SU-DHL-6 (cell line): ENCODE measurements at regions not wholly inside any gene's neighbourhood (a gene's known extent, or its start where the extent isn't known, plus 50 kb on each side); places are given as distances from the start of the nearest gene placed in this dataset.

Experiments used
- H2AFZ ChIP-seq: fragments of 200-600 bp; sonication (generic); 2 replicates; pipeline ENCODE4 v1.6.1; 2014; ENCODE audit warnings: low read depth, mild to moderate bottlenecking, moderate library complexity, mixed read lengths, antibody characterized with exemption, low read length; ENCODE audit not compliant: severe bottlenecking
- H3F3A ChIP-seq: fragments of 200-600 bp; shearing (Covaris generic); 2 replicates; pipeline ENCODE4 v1.6.0; 2016; ENCODE audit warnings: antibody characterized with exemption, mild to moderate bottlenecking; ENCODE audit not compliant: insufficient read depth
- H3K27ac ChIP-seq: fragments of 200-600 bp; sonication (generic); 2 replicates; pipeline ENCODE4 v1.5.1; 2016; ENCODE audit warnings: low read depth, mild to moderate bottlenecking, low read length, moderate library complexity, mixed read lengths
- H3K27me3 ChIP-seq: fragments of 200-600 bp; sonication (generic), shearing (Covaris generic); 2 replicates; pipeline ENCODE4 v1.6.0; 2014; ENCODE audit warnings: mild to moderate bottlenecking, low read length
- H3K36me3 ChIP-seq: fragments of 200-600 bp; sonication (generic); 2 replicates; pipeline ENCODE4 v1.6.1; 2014; ENCODE audit warnings: mild to moderate bottlenecking, low read length, mixed read lengths
- H3K4me2 ChIP-seq: fragments of 300-600, 200-600 bp; shearing (Covaris generic), sonication (generic); 2 replicates; pipeline ENCODE4 v1.6.0; 2014; ENCODE audit warnings: low read length, low read depth, mild to moderate bottlenecking; ENCODE audit not compliant: poor library complexity, severe bottlenecking
- H3K4me3 ChIP-seq: fragments of 200-600 bp; sonication (generic); 2 replicates; pipeline ENCODE4 v1.5.1; 2014; ENCODE audit warnings: antibody characterized with exemption, low read length, mild to moderate bottlenecking, mixed read lengths; ENCODE audit not compliant: insufficient read depth, poor library complexity, severe bottlenecking
- H3K79me2 ChIP-seq: fragments of 200-600 bp; sonication (generic); 2 replicates; pipeline ENCODE4 v1.6.1; 2014; ENCODE audit warnings: mild to moderate bottlenecking, low read length, moderate library complexity; ENCODE audit not compliant: insufficient read depth
- H3K9ac ChIP-seq: fragments of 200-600 bp; sonication (generic); 2 replicates; pipeline ENCODE4 v1.7.0; 2014; ENCODE audit warnings: mild to moderate bottlenecking, low read length
- H3K9me2 ChIP-seq: fragments of 200-600 bp; sonication (generic); replicated peaks from 2 replicates; pipeline ENCODE4 v1.6.1; 2014; ENCODE audit warnings: low read length; ENCODE audit not compliant: insufficient read depth
- H3K9me3 ChIP-seq: fragments of 200-600 bp; sonication (generic); 2 replicates; pipeline ENCODE4 v1.6.1; 2014; ENCODE audit warnings: low read length, mixed read lengths; ENCODE audit not compliant: insufficient read depth
- H4K20me1 ChIP-seq: fragments of 200-600 bp; sonication (generic); 2 replicates; pipeline ENCODE4 v1.6.1; 2014; ENCODE audit warnings: low read depth, mild to moderate bottlenecking, antibody characterized with exemption, low read length, moderate library complexity, mixed read lengths
- EZH2phosphoT487 ChIP-seq: fragments of 200-600 bp; sonication (generic), shearing (Covaris generic); conservative IDR thresholded peaks from 2 replicates; pipeline ENCODE4 v1.6.1; 2018; ENCODE audit warnings: mild to moderate bottlenecking, antibody characterized with exemption, low read length, moderate library complexity, mixed read lengths
- TF ChIP-seq, protein P1 (sequence below): fragments of 200-600 bp; sonication (generic); IDR thresholded peaks from one replicate; pipeline ENCODE4 v1.5.1; 2017; ENCODE audit warnings: antibody characterized with exemption, mild to moderate bottlenecking, low read length, moderate library complexity; ENCODE audit not compliant: insufficient read depth, poor library complexity, severe bottlenecking

DNA sequence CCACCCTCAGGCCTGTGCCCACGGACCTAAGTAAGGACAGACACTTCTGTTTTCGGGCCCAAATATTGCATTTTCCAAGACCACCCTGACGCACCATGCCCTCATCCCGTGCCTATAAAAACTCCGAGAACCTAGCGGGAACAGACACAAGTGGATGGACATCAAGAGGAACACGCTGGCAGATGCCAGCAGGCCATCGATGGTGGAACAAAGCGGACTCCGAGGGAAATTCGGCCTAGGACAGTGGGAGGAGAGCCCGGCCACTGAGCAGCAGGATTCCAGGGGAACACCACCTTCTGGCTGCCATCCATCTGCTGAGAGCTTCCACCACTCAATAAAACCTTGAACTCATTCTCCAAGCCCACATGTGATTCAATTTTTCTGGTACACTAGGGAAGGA is 243.6 kb upstream of the ZWINT start:
- Histone ChIP-seq H3K27me3 (no peaks in the 10 kb centered on the region), H3F3A (no peaks in the 10 kb centered on the region), H3K4me3 (no peak overlapping the region), H3K9me2 (no peaks in the 10 kb centered on the region; the same call in 1 of the 2 replicates), H3K36me3 (no peaks in the 10 kb centered on the region), H3K9ac (no peak overlapping the region), H3K27ac (no peak overlapping the region), H4K20me1 (no peaks in the 10 kb centered on the region), H3K79me2 (no peaks in the 10 kb centered on the region), H2AFZ (no peak overlapping the region), H3K4me2 (no peak overlapping the region), H3K9me3 (no peaks in the 10 kb centered on the region)
- TF ChIP-seq, protein P1, sequence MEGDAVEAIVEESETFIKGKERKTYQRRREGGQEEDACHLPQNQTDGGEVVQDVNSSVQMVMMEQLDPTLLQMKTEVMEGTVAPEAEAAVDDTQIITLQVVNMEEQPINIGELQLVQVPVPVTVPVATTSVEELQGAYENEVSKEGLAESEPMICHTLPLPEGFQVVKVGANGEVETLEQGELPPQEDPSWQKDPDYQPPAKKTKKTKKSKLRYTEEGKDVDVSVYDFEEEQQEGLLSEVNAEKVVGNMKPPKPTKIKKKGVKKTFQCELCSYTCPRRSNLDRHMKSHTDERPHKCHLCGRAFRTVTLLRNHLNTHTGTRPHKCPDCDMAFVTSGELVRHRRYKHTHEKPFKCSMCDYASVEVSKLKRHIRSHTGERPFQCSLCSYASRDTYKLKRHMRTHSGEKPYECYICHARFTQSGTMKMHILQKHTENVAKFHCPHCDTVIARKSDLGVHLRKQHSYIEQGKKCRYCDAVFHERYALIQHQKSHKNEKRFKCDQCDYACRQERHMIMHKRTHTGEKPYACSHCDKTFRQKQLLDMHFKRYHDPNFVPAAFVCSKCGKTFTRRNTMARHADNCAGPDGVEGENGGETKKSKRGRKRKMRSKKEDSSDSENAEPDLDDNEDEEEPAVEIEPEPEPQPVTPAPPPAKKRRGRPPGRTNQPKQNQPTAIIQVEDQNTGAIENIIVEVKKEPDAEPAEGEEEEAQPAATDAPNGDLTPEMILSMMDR: no peak
- TF ChIP-seq EZH2phosphoT487: no peak

DNA sequence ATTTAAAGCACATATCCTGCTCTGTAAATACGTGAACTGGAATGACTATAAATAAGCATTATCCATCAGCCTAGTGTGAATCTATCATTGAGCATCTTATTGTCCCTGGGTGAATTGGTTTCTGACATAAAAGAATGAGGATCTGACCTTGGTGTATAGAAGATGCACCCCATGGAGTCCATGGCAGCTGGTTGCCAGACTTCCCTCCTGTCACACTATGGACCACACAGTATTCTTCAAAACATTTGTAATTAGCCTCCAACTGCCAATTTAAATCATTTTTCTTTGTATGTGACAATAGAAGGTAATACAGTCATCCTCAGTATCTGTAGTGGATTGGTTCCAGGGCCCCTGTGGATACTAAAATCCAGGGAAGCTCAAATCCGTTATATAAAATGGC is 238.1 kb upstream of the ZWINT start:
- Histone ChIP-seq H3K9ac (no peak overlapping the region), H3K36me3 (no peaks in the 10 kb centered on the region), H2AFZ (no peak overlapping the region), H3K79me2 (no peaks in the 10 kb centered on the region), H3K27ac (no peak overlapping the region), H3K9me3 (no peaks in the 10 kb centered on the region), H3K27me3 (no peaks in the 10 kb centered on the region), H3K4me2 (no peak overlapping the region), H4K20me1 (no peaks in the 10 kb centered on the region), H3F3A (no peaks in the 10 kb centered on the region), H3K9me2 (no peaks in the 10 kb centered on the region), H3K4me3 (no peak overlapping the region)
- TF ChIP-seq EZH2phosphoT487: no peak
- TF ChIP-seq, protein P1: no peak

DNA sequence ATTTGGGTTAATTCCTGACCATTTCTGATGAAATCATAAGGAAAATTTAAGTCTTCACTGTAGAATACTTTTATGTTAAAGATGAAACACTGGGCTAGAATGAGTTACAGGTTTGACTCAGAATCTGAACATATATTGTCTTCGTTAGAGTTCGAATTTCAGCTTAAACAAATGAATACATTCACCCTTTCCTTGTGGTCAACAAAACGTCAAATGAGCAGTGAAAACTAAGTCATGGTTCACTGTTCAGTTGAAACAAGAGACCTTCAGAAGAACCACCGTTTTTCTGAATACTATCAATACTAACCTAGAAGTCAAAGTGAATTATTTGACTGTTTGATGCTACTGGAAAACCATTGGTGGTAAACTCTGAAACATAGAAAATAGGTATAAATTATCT is 235.2 kb upstream of the ZWINT start:
- Histone ChIP-seq H3K27me3 (no peaks in the 10 kb centered on the region), H3K27ac (no peak overlapping the region), H3K79me2 (no peaks in the 10 kb centered on the region), H3K4me2 (no peak overlapping the region), H3K9me2 (no peaks in the 10 kb centered on the region), H3K4me3 (no peak overlapping the region), H3K9me3 (no peaks in the 10 kb centered on the region), H3F3A (no peaks in the 10 kb centered on the region), H3K9ac (no peak overlapping the region), H4K20me1 (no peaks in the 10 kb centered on the region), H2AFZ (no peak overlapping the region), H3K36me3 (no peaks in the 10 kb centered on the region)
- TF ChIP-seq EZH2phosphoT487: no peak
- TF ChIP-seq, protein P1: no peak

DNA sequence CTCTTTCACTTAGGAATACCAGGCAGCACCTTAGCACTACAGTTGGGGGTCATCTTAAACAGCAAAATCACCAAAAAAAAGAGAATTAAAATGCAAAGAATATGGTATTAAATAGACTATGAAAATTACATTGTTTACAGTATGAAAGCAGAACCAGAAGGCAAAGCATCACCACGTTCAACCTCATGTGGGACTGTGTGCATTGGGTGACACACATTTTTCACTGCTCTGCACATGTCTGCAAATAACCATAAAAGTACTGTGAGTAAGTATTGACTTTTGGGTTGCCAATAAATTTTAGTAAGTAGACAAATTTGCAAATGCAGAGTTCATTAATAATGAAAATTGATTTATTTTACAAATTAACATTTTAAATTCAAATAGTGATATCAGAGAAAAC is 232.1 kb upstream of the ZWINT start:
- no peaks in the 10 kb centered on the region for H3K9me2 ChIP-seq
- H2AFZ ChIP-seq: no peak overlapping the region
- no peaks in the 10 kb centered on the region for H4K20me1 ChIP-seq
- no peaks in the 10 kb centered on the region for H3K36me3 ChIP-seq
- H3K4me3 ChIP-seq: no peak overlapping the region
- H3K27ac ChIP-seq: no peak overlapping the region
- TF ChIP-seq, protein P1: no peak
- no peak for TF ChIP-seq EZH2phosphoT487
- H3K9me3 ChIP-seq: no peaks in the 10 kb centered on the region
- no peak overlapping the region for H3K9ac ChIP-seq
- H3F3A ChIP-seq: no peaks in the 10 kb centered on the region
- no peaks in the 10 kb centered on the region for H3K27me3 ChIP-seq
- H3K79me2 ChIP-seq: no peaks in the 10 kb centered on the region
- no peak overlapping the region for H3K4me2 ChIP-seq
